D721Med (cell line): ENCODE measurements at regions not wholly inside any gene's neighbourhood (a gene's known extent, or its start where the extent isn't known, plus 50 kb on each side); places are given as distances from the start of the nearest gene placed in this dataset.
"Not testable (repeated sequence)": the region's sequence is repeated elsewhere in the genome, so short reads cannot be mapped to it uniquely, and the experiment has no call there.

Experiments
- DNase-seq: peaks from one replicate; pipeline ENCODE4 v3.0.0; 2011; ENCODE audit warnings: low spot score; ENCODE audit not compliant: insufficient read length
- FAIRE-seq: peaks from 2 replicates; lab custom pipeline; 2011; peaks lifted over from hg19 to GRCh38; lab: Jason Lieb, UNC
- TF ChIP-seq, protein P1 (sequence below): IDR thresholded peaks from 2 replicates; pipeline ENCODE4 v1.5.1; 2012; ENCODE audit warnings: mild to moderate bottlenecking, control low read depth; ENCODE audit not compliant: insufficient read depth; ENCODE audit errors: missing control alignments

GRCh38 chr1:219548386-219548785 is 64.5 kb downstream of the ZC3H11B start:
- FAIRE-seq = no peak
- no peak for DNase-seq
- TF ChIP-seq, protein P1, sequence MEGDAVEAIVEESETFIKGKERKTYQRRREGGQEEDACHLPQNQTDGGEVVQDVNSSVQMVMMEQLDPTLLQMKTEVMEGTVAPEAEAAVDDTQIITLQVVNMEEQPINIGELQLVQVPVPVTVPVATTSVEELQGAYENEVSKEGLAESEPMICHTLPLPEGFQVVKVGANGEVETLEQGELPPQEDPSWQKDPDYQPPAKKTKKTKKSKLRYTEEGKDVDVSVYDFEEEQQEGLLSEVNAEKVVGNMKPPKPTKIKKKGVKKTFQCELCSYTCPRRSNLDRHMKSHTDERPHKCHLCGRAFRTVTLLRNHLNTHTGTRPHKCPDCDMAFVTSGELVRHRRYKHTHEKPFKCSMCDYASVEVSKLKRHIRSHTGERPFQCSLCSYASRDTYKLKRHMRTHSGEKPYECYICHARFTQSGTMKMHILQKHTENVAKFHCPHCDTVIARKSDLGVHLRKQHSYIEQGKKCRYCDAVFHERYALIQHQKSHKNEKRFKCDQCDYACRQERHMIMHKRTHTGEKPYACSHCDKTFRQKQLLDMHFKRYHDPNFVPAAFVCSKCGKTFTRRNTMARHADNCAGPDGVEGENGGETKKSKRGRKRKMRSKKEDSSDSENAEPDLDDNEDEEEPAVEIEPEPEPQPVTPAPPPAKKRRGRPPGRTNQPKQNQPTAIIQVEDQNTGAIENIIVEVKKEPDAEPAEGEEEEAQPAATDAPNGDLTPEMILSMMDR = no peak

GRCh38 chr1:219545756-219546155 is 67.1 kb downstream of the ZC3H11B start:
- not testable (repeated sequence) for DNase-seq, FAIRE-seq

- TF ChIP-seq, protein P1 = no peak
- DNase-seq (no peak), FAIRE-seq (no peak)
Observed at GRCh38 chr1:219544163-219544846, 68.6 kb downstream of the ZC3H11B start.

GRCh38 chr1:219542828-219543518 is 69.9 kb downstream of the ZC3H11B start:
- FAIRE-seq (no peak), DNase-seq (no peak)
- TF ChIP-seq, protein P1 = no peak

- TF ChIP-seq, protein P1 = no peak
- FAIRE-seq = no peak
Observed at GRCh38 chr1:219541946-219542345, 71.0 kb downstream of the ZC3H11B start.

GRCh38 chr1:219539645-219540254 is 73.2 kb downstream of the ZC3H11B start:
- FAIRE-seq = no peak
- TF ChIP-seq, protein P1 = no peak

More at GRCh38 chr1:219541946-219542345, 71.0 kb downstream of the ZC3H11B start:
- DNase-seq = no peak

DNA sequence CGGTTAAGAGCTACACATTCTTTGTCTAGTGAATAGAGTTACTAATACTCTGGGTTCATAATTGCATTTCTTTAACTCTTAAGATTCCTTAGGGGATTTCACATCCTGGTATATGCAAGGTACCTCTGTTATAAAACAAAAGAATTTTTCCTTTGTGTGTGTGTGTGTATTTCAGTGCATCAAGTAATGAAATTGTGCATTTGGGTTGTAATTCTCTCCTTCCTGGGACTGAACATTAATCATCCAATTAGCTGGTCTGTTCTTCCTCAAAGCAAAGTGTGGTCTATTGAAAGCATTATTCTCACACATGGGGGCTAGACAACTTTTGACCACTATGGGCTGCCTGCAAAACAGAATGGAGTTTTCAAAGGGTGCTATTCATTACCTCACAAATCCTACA is 74.0 kb downstream of the ZC3H11B start:
- FAIRE-seq (no peak), DNase-seq (no peak)
- TF ChIP-seq, protein P1 = no peak

More at GRCh38 chr1:219539645-219540254, 73.2 kb downstream of the ZC3H11B start:
- no peak for DNase-seq
